Epithelial cell of proximal tubule (primary cell): ENCODE measurements at regions not wholly inside any gene's neighbourhood (a gene's known extent, or its start where the extent isn't known, plus 50 kb on each side); places are given as distances from the start of the nearest gene placed in this dataset.

Source experiments
- DNase-seq: peaks from one replicate; pipeline ENCODE4 v3.0.0-alpha.2; 2011; ENCODE audit warnings: low read depth
- H3K4me3 ChIP-seq: 2 replicates; pipeline ENCODE4 v1.5.1; 2011; ENCODE audit warnings: low read depth, mild to moderate bottlenecking, low read length
- TF ChIP-seq, protein P1 (sequence below): conservative IDR thresholded peaks from 2 replicates; pipeline ENCODE4 v1.5.1; 2012; ENCODE audit warnings: low read depth, mild to moderate bottlenecking, low read length

DNA sequence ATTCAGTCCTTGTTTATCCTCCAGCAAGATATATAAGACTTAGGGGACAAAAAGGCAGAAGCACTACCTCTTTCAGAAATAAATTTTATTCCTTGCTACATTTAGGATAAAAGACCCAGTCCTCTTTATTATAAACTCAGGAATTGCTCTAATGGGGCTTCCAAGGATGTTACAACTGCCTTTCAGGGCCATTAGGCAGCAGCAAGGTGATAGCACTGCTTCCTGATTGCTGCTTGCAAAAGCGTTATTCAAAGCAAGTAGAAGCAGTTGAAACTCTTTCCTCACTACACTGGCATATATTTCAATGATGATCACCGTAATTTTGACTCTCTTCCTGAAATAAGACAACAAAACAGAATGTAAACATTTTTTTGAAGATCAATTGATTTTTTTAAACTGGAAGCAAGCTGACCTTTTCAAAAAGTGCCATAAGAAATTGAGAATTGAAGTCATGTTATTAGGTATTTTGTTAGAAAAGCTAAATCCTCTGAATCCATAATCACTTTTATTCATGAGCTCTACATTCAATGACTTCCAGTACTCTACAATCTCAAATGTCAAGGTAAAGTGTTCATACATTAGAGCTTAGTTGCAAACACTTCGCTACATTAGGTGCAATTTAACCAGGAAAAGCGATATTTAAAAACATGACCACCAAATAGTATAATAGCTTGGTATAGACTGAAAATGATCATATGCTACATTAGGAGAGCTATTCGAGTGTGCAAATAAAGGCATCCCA is 233.4 kb upstream of the SYT10 start:
- TF ChIP-seq, protein P1, sequence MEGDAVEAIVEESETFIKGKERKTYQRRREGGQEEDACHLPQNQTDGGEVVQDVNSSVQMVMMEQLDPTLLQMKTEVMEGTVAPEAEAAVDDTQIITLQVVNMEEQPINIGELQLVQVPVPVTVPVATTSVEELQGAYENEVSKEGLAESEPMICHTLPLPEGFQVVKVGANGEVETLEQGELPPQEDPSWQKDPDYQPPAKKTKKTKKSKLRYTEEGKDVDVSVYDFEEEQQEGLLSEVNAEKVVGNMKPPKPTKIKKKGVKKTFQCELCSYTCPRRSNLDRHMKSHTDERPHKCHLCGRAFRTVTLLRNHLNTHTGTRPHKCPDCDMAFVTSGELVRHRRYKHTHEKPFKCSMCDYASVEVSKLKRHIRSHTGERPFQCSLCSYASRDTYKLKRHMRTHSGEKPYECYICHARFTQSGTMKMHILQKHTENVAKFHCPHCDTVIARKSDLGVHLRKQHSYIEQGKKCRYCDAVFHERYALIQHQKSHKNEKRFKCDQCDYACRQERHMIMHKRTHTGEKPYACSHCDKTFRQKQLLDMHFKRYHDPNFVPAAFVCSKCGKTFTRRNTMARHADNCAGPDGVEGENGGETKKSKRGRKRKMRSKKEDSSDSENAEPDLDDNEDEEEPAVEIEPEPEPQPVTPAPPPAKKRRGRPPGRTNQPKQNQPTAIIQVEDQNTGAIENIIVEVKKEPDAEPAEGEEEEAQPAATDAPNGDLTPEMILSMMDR = no peak
- H3K4me3 ChIP-seq = no peak overlapping the region
- no peak for DNase-seq

DNA sequence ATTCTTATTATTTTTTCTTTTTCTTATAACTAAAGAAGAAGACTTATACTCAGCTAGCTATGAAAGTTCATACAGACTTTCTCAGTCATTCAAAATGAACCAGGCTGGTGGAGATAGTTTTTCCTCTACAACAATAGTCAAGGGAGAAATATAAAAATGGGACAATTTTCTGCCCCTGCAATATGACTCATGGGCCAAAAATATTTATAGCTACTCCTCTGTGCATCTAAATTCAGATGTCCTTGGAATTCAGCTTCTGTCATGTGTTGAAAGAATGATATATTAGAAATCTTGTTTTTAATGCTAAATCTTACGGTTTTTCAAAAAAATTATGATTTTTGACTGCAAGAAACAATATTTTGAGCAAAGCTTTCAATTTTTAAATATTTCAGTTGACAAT is 237.2 kb upstream of the SYT10 start:
- DNase-seq = no peak
- H3K4me3 ChIP-seq = no peak overlapping the region
- TF ChIP-seq, protein P1 = no peak

DNA sequence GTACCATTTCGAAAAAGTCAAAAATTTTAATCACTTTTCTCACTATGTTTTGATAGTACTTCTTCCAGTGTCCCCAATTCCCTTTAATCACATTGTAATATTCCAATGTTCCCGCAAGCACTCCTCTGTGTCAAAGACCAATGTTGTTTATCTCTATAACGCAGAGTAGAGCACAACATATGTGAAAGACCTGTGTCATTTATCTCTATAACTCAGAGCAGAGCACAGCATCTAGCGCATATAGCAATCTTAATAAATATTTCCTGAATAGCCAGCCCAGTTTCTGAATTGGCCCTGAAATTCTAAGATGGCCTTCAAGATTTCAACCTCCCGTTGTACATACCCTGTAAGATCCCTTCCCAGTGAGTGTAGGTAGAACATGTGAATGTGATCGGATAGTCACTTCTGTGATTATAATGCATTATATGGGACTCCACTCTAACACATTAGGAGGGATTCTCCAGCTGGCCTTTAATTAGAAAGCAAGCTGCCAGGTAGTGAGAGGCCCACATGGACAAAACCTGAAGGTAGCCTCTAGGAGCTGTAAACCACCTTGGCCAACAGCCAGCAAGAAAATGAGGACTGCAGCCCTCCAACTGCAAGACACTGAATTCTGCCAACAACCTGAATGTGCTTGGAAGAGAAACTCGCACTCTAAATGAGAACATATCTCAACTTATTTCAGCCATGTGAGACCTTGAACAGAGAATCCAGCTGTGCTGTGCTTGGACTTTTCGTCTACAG is 238.8 kb upstream of the SYT10 start:
- TF ChIP-seq, protein P1 = no peak
- H3K4me3 ChIP-seq = no peak overlapping the region
- no peak for DNase-seq

GRCh38 chr12:33690562-33690961 is 250.9 kb upstream of the SYT10 start:
- TF ChIP-seq, protein P1 = no peak
- no peak for DNase-seq

DNA sequence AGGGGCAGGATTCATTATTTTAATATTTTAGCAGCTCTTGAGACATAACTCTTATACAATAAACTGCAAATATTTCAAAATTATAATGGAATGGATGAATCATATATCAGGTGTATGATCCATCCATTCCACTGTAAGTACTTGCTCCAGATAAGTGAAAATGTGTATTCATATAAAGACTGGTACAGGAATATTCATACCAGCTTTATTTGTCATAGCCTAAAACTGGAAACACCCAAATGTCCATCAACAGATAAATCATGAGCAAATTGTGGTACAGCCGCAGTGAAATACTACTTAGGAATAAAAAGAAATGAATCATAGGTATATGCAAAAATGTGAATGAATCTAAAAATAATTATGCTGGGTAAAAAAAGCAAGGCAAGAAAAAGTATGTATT is 263.6 kb upstream of the SYT10 start:
- TF ChIP-seq, protein P1 = no peak
- no peak for DNase-seq
- no peak overlapping the region for H3K4me3 ChIP-seq

More at GRCh38 chr12:33690562-33690961, 250.9 kb upstream of the SYT10 start:
- no peak overlapping the region for H3K4me3 ChIP-seq

DNA sequence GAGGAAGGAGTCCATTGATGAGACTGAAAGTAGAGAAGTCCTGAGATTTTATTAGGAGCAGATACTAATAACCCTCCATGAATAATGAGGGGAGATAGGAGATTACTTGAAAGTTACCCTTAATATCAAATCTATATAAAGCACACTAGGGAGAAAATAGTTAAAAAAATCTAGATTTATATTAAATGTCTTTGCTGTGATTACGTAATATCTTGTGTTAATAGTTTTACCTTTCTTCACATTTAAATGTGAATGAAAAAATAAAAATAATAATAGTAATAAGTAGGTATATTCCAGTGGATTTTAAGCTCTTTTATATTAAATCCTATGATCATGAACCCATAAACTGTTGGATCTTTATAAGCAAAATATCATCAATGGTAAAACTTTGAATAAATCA is 267.3 kb upstream of the SYT10 start:
- no peak for DNase-seq
- no peak overlapping the region for H3K4me3 ChIP-seq
- TF ChIP-seq, protein P1 = no peak
